ENCODE measurements at regions not wholly inside any gene's neighbourhood (a gene's known extent, or its start where the extent isn't known, plus 50 kb on each side); places are given as distances from the start of the nearest gene placed in this dataset.

- DNase-seq (ENCODE audit: low read depth, low spot score), result no peak
- in situ Hi-C loops (cut with HindIII; ENCODE audit: low sequenced_read_pairs), result no loop called here
- TF ChIP-seq CTCF (IDR thresholded peaks at IDR 0.05; ENCODE audit: low read depth, low read length), result no peak
- no peak overlapping the region for H3K4me3 ChIP-seq (ENCODE audit: low read depth, low read length)
Observed at GRCh38 chr14:44620121-44621019, 113.3 kb upstream of the FSCB start.

GRCh38 chr14:44616204-44616603 lies 109.1 kb upstream of the FSCB start:
- TF ChIP-seq CTCF (IDR thresholded peaks at IDR 0.05; ENCODE audit: low read depth, low read length), result no peak
- H3K4me3 ChIP-seq (ENCODE audit: low read depth, low read length), result no peak overlapping the region
- DNase-seq (ENCODE audit: low read depth, low spot score), result no peak
- in situ Hi-C loops (cut with HindIII; ENCODE audit: low sequenced_read_pairs), result no loop called here

GRCh38 chr14:44613061-44613712 lies 106.1 kb upstream of the FSCB start:
- in situ Hi-C loops (cut with HindIII; ENCODE audit: low sequenced_read_pairs), result no loop called here
- no peak overlapping the region for H3K4me3 ChIP-seq (ENCODE audit: low read depth, low read length)
- no peak for TF ChIP-seq CTCF (IDR thresholded peaks at IDR 0.05; ENCODE audit: low read depth, low read length)
- no peak for DNase-seq (ENCODE audit: low read depth, low spot score)

- DNase-seq (ENCODE audit: low read depth, low spot score), result no peak
- in situ Hi-C loops (cut with HindIII; ENCODE audit: low sequenced_read_pairs), result no loop called here
- no peak overlapping the region for H3K4me3 ChIP-seq (ENCODE audit: low read depth, low read length)
- TF ChIP-seq CTCF (IDR thresholded peaks at IDR 0.05; ENCODE audit: low read depth, low read length), result no peak
Observed at GRCh38 chr14:44612002-44612401, 104.9 kb upstream of the FSCB start.

- TF ChIP-seq CTCF (IDR thresholded peaks at IDR 0.05; ENCODE audit: low read depth, low read length), result no peak
- in situ Hi-C loops (cut with HindIII; ENCODE audit: low sequenced_read_pairs), result no loop called here
- DNase-seq (ENCODE audit: low read depth, low spot score), result no peak
- H3K4me3 ChIP-seq (ENCODE audit: low read depth, low read length), result no peak overlapping the region
Observed at GRCh38 chr14:44609876-44610510, 102.9 kb upstream of the FSCB start.

GRCh38 chr14:44609201-44609600 lies 102.1 kb upstream of the FSCB start:
- no peak for TF ChIP-seq CTCF (IDR thresholded peaks at IDR 0.05; ENCODE audit: low read depth, low read length)
- in situ Hi-C loops (cut with HindIII; ENCODE audit: low sequenced_read_pairs), result no loop called here
- H3K4me3 ChIP-seq (ENCODE audit: low read depth, low read length), result no peak overlapping the region
- DNase-seq (ENCODE audit: low read depth, low spot score), result no peak

All from astrocyte of the spinal cord (primary cell).